Testis (tissue), 2 donors: ENCODE measurements at regions not wholly inside any gene's neighbourhood (a gene's known extent, or its start where the extent isn't known, plus 50 kb on each side); places are given as distances from the start of the nearest gene placed in this dataset.

ENCODE experiments used
- POLR2A ChIP-seq: fragments of 450-650 bp; IDR thresholded peaks from one replicate; pipeline ENCODE4 v1.6.1; 2017; ENCODE audit warnings: antibody characterized with exemption, mild to moderate bottlenecking, moderate library complexity
- TF ChIP-seq, protein P1 (sequence below), 3 experiments: fragments of 450-650 bp in 2 of 3; fragments of 200-600 bp in 1 of 3; sonication (generic) in 1 of 3; IDR thresholded peaks; one replicate each; pipeline ENCODE4 v1.5.1; 2016 to 2019; ENCODE audit warnings: antibody characterized with exemption in 3 of 3, mild to moderate bottlenecking in 2 of 3, moderate library complexity in 1 of 3

- TF ChIP-seq, protein P1, sequence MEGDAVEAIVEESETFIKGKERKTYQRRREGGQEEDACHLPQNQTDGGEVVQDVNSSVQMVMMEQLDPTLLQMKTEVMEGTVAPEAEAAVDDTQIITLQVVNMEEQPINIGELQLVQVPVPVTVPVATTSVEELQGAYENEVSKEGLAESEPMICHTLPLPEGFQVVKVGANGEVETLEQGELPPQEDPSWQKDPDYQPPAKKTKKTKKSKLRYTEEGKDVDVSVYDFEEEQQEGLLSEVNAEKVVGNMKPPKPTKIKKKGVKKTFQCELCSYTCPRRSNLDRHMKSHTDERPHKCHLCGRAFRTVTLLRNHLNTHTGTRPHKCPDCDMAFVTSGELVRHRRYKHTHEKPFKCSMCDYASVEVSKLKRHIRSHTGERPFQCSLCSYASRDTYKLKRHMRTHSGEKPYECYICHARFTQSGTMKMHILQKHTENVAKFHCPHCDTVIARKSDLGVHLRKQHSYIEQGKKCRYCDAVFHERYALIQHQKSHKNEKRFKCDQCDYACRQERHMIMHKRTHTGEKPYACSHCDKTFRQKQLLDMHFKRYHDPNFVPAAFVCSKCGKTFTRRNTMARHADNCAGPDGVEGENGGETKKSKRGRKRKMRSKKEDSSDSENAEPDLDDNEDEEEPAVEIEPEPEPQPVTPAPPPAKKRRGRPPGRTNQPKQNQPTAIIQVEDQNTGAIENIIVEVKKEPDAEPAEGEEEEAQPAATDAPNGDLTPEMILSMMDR (IDR thresholded peaks at IDR 0.05), result no peak
- no peak for TF ChIP-seq POLR2A
Measured at GRCh38 chr2:34545486-34546136, 946.5 kb upstream of the FAM98A start.
